Neural progenitor cell (in vitro differentiated cells): ENCODE measurements at regions not wholly inside any gene's neighbourhood (a gene's known extent, or its start where the extent isn't known, plus 50 kb on each side); places are given as distances from the start of the nearest gene placed in this dataset.

Source experiments
- EZH2 ChIP-seq: fragments of 200-600 bp; sonication (generic); IDR thresholded peaks from 2 replicates; pipeline ENCODE4 v1.6.1; 2017; ENCODE audit warnings: antibody characterized with exemption, mild to moderate bottlenecking, moderate library complexity
- EZH2phosphoT487 ChIP-seq: fragments of 200-600 bp; sonication (generic); IDR thresholded peaks from 2 replicates; pipeline ENCODE4 v1.6.1; 2017; ENCODE audit warnings: antibody characterized with exemption
- TF ChIP-seq, protein P1 (sequence below): fragments of 200-600 bp; sonication (generic); IDR thresholded peaks from 2 replicates; pipeline ENCODE4 v1.5.1; 2017; ENCODE audit warnings: antibody characterized with exemption, mild to moderate bottlenecking

DNA sequence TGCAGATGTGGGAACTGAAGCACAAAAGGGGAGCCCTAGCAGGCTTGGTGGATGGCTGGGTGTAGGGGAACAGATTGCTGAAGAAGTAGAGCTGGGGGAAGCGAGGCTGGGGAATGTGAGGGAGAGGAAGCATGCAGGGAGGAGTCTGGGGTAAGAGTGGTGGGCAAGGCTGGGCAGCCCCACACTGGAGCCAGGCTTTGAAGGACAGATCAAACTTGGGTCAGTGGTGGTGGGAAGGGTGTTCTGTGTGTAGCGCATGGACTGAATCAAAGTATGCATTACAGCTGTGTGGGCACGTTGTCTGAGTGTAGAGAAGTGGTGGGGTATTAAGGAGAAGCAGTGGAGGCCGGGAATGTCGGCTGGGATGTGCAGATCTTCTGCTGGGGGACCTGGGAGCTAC, 116.0 kb downstream of the CYLD start:
- TF ChIP-seq, protein P1, sequence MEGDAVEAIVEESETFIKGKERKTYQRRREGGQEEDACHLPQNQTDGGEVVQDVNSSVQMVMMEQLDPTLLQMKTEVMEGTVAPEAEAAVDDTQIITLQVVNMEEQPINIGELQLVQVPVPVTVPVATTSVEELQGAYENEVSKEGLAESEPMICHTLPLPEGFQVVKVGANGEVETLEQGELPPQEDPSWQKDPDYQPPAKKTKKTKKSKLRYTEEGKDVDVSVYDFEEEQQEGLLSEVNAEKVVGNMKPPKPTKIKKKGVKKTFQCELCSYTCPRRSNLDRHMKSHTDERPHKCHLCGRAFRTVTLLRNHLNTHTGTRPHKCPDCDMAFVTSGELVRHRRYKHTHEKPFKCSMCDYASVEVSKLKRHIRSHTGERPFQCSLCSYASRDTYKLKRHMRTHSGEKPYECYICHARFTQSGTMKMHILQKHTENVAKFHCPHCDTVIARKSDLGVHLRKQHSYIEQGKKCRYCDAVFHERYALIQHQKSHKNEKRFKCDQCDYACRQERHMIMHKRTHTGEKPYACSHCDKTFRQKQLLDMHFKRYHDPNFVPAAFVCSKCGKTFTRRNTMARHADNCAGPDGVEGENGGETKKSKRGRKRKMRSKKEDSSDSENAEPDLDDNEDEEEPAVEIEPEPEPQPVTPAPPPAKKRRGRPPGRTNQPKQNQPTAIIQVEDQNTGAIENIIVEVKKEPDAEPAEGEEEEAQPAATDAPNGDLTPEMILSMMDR, result no peak
- TF ChIP-seq EZH2 (no peak), EZH2phosphoT487 (no peak)
